Heart right ventricle (tissue), 16 donors: ENCODE measurements at regions not wholly inside any gene's neighbourhood (a gene's known extent, or its start where the extent isn't known, plus 50 kb on each side); places are given as distances from the start of the nearest gene placed in this dataset.

Experiments used
- ATAC-seq, 8 donors: fragments of 200-7000 bp; cut with Tn5 transposase; one replicate each; pipeline ENCODE4 v1.9.1; 2020; ENCODE audit warnings: mild to moderate bottlenecking in 8 of 8, moderate library complexity in 8 of 8, moderate number of reproducible peaks in 1 of 8
- DNase-seq, 2 donors: peaks; one replicate each; pipeline ENCODE4 v3.0.0-alpha.2; 2020
- H3K27ac ChIP-seq, 10 donors: fragments of 200-600 bp; sonication (generic) in 2 of 10; one replicate each; pipeline versions ENCODE4 v1.5.0 to v1.8.0; 2020 to 2022; ENCODE audit warnings: mild to moderate bottlenecking in 3 of 10
- H3K27me3 ChIP-seq, 7 donors: fragments of 200-600 bp; one replicate each; pipeline ENCODE4 v1.8.0; 2021 to 2022; ENCODE audit warnings: mild to moderate bottlenecking in 2 of 7
- H3K36me3 ChIP-seq, 9 donors: fragments of 200-600 bp; sonication (generic) in 1 of 9; one replicate each; pipeline versions ENCODE4 v1.5.0 to v1.8.0; 2020 to 2022; ENCODE audit warnings: mild to moderate bottlenecking in 2 of 9
- H3K4me1 ChIP-seq, 9 donors: fragments of 200-600 bp; sonication (generic) in 1 of 9; one replicate each; pipeline versions ENCODE4 v1.5.0 to v1.8.0; 2020 to 2022; ENCODE audit warnings: mild to moderate bottlenecking in 4 of 9
- H3K4me3 ChIP-seq, 10 donors: fragments of 200-600 bp; sonication (generic) in 2 of 10; one replicate each; pipeline versions ENCODE4 v1.5.0 to v1.8.0; 2020 to 2022; ENCODE audit warnings: mild to moderate bottlenecking in 7 of 10, moderate library complexity in 2 of 10
- H3K9me3 ChIP-seq, 11 donors: fragments of 200-600 bp in 10 of 11; sonication (generic) in 2 of 11; one replicate each; pipeline versions ENCODE4 v1.5.0 to v1.8.0; 2013 to 2022; ENCODE audit warnings: mild to moderate bottlenecking in 2 of 11, control low read depth in 1 of 11, moderate library complexity in 1 of 11
- CTCF ChIP-seq, 9 donors: fragments of 200-600 bp; sonication (generic) in 2 of 9; IDR thresholded peaks; one replicate each; pipeline versions ENCODE4 v1.5.0 to v1.8.0; 2021 to 2022; ENCODE audit warnings: antibody characterized with exemption in 9 of 9, mild to moderate bottlenecking in 5 of 9, moderate library complexity in 1 of 9
- WGBS, 2 donors: extraction: QIAGEN DNeasy Blood & Tissue Kit; methylation state at CpG; one replicate each; pipeline ENCODE4 v1.1.7; 2013; ENCODE audit warnings: inconsistent platforms in 1 of 2; 5-methylcytosine and 5-hydroxymethylcytosine counted together
- intact Hi-C, 10 donors: fragments of 100-400 bp; cut with DNase I; formaldehyde crosslinking; loops; one replicate each; pipeline versions ENCODE4 v1.11.1 to v1.14.2; 2022
- donor health status: Arrhythmogenic right ventricular cardiomyopathy.
- donor health status: ischemic (EF 13 %, LVEDD 7.1; RV severe dilation, severe dysfunction).
- donor health status: healthy with polysubstance abuse.
- donor health status: DM: no; HTN: yes; CAD: no.
- donor health status: DM: no; HTN: no; CAD: no.
- donor health status: ischemic (EF 25% LVEDD 6.9; RV normal size, moderate dysfunction).
- donor health status: ischemic (EF 25% LVEDD 5.7; RV mildly dilated, moderate dysfunction).
- donor health status: healthy.
- donor health status: DM: yes; HTN: yes; CAD: no.
- donor health status: Ischemic cardiomyopathy.
- donor health status: ischemic (EF 35%, LVEDD 5.7; RV mildly dilated, moderate dysfunction).
- donor health status: nonischemic (EF 11% LVEDD 7.7; RV severe dilation, severe dysfunction).
- donor health status: DM: yes; HTN: yes; CAD: no.
- donor health status: PGD.
- donor health status: ischemic (EF 29% LVEDD 5.4; RV normal size, mild dysfunction).
- donor health status: nonischemic (EF 23%, LVEDD 6.1; RV moderate dilation, normal function).

DNA sequence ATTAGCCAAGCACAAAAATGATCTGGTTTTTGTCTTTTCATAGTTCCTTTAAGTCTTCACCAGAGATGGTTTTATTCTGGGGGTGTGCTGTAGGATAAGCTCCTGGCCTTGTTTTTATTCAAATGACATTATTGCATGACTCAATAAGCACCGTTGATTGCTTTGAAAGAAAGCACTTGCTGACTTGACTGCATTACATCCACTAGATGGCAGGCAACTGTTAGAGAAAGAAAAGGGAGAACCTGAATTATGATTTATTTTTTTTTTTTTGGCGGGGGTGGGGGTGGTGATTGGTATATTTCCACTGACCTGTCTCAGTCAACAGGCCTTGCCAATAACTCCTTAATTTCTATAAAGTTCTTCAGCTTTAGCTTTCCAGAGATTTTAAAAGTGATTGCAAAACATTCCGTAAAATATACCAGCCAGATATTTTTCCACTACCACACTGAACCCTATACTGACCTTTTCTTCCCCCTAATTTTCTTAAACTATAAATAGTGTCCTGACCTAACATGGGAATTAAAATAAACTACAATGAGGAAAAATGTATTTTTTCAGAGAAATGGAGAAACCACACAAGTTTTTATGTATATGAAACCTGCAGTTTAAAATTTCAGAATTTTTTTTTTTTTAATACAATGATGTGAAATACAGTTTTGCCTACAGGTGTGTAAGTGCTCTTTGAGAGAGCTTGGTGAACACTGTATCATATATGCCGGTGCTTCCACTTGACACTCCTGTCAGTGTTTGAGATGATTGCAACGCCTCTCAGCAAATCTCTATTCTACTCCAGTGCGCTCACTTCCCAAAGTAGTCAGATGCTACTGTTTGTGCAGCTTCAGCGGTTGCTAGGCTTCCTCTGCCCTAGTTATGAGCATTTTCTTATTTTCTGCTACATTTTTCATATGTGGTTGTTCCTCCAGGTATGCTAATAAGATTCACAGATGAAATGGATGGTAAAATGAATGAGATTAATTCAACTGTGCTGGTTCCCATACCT lies 274.3 kb downstream of the CD109 start:
- intact Hi-C loops = loop anchor here in 7 of 10 donors (2.0 to 10.0 kb wide), 4 partner anchors 115 to 1239 kb away; partner anchors contain the start of gene COL12A1 (in 6 of the 7)
- peaks cover 0 to 21% (median 0%) of the 10 kb centered on the region in 9 donors for H3K4me1 ChIP-seq
- H3K9me3 ChIP-seq = no peaks in the 10 kb centered on the region
- no peak overlapping the region for H3K27ac ChIP-seq
- no peaks in the 10 kb centered on the region for H3K27me3 ChIP-seq
- peak in 8 of 9 donors; percentile 35 to 68 (median 56) for TF ChIP-seq CTCF (IDR thresholded peaks at IDR 0.05)
- peak in 1 of 2 donors; percentile 28 for DNase-seq
- no peak overlapping the region for H3K4me3 ChIP-seq
- 45 to 51% methylated on average over 7 of the region's 7 CpGs for WGBS, 2 donors
- peak in 5 of 8 donors; percentile 35 to 53 (median 37) for ATAC-seq
- H3K36me3 ChIP-seq = no peaks in the 10 kb centered on the region

DNA sequence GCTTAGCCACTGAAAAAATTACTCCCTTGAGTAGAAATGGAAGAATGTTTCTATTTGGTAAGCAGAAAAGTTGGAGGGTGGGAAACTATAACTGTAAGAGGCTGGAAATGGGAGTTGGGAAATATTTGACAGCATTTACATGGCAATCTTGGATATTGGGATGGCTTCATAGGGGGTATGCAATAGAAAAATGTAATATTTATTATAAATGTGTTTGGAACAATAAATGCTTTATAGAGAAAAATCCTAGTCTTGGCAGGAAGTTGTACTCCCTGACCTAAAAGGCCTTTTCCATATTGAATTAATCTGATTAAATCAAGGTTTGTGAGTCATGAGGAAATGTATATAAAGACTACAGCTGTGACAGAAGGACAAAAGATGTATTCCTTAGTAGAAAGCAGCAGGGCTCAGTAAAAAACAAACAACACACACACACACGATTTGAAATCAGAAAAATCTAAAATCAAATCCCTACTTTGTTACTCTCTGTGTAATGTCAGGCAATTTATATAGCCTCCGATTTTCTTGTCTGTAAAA lies 272.3 kb downstream of the CD109 start:
- intact Hi-C loops = loop anchor here in 3 of 10 donors (5.0 to 10.0 kb wide), 3 partner anchors 113 to 1239 kb away; partner anchors contain the start of gene COL12A1 (in 2 of the 3)
- no peak for ATAC-seq
- Histone ChIP-seq H3K27me3 (no peaks in the 10 kb centered on the region), H3K27ac (no peak overlapping the region), H3K36me3 (no peaks in the 10 kb centered on the region), H3K4me1 (peaks cover 0 to 21% (median 0%) of the 10 kb centered on the region in 9 donors), H3K4me3 (no peak overlapping the region), H3K9me3 (no peaks in the 10 kb centered on the region)
- no peak for DNase-seq
- 49 to 54% methylated on average over 2 of the region's 2 CpGs for WGBS, 2 donors
- TF ChIP-seq CTCF (IDR thresholded peaks at IDR 0.05) = no peak

GRCh38 chr6:73965539-73966029 lies 269.6 kb downstream of the CD109 start:
- ATAC-seq (peak in 7 of 8 donors; percentile 64 to 77 (median 71)), DNase-seq (peak in 1 of 2 donors; percentile 9)
- no peak for TF ChIP-seq CTCF (IDR thresholded peaks at IDR 0.05)
- Histone ChIP-seq H3K27ac (peak overlapping the region in 5 of 10 donors; percentile 17 to 67 (median 59)), H3K27me3 (no peaks in the 10 kb centered on the region), H3K9me3 (no peaks in the 10 kb centered on the region), H3K36me3 (no peaks in the 10 kb centered on the region), H3K4me3 (no peak overlapping the region), H3K4me1 (peaks cover 0 to 20% (median 0%) of the 10 kb centered on the region in 9 donors)
- intact Hi-C loops = loop anchor here in 3 of 10 donors (5.0 to 10.0 kb wide), 3 partner anchors 111 to 1242 kb away; partner anchors contain the start of gene COL12A1 (in 2 of the 3)
- 30 to 42% methylated on average over 1 of the region's 1 CpG for WGBS, 2 donors

DNA sequence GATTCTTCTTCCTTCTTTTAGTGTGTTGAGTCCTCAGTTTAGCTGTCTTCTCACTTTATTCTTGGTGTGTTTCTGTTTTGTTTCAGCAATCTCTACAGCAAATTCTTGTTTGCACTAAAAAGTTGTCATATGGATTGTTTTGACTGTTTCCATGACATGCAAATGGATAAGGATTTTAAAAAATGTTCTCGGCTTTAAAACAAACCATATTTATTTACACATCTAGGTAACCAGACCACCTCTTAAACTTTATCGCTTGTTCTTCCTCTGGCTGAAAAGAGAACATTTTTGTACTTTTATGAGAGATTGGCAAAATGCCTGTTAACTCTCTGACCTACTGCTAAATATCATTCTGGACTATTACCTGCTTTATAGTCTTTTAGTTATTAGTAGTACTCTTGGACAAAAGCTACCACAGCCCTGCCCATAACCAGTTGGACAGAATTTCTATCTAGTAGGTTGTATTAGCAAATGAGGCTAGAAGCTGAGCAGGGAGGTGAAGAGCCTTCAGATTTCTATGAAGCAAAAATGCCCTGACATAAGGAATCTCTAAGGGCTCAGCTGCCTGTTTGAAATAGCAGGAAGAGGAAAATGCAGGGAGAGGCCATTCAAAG lies 268.3 kb downstream of the CD109 start:
- no peak for DNase-seq
- no peaks in the 10 kb centered on the region for H3K36me3 ChIP-seq
- H3K4me1 ChIP-seq = peaks cover 0 to 9% (median 0%) of the 10 kb centered on the region in 9 donors
- ATAC-seq = no peak
- H3K27me3 ChIP-seq = no peaks in the 10 kb centered on the region
- intact Hi-C loops = loop anchor here in 2 of 10 donors (10.0 kb wide), 2 partner anchors 110 to 1240 kb away; partner anchors contain the start of gene COL12A1 (in 1 of the 2)
- 81 to 87% methylated on average over 2 of the region's 2 CpGs for WGBS, 2 donors
- no peaks in the 10 kb centered on the region for H3K9me3 ChIP-seq
- H3K27ac ChIP-seq = peak overlapping the region in 3 of 10 donors; percentile 14 to 67 (median 41)
- TF ChIP-seq CTCF (IDR thresholded peaks at IDR 0.05) = no peak
- no peak overlapping the region for H3K4me3 ChIP-seq
